TTC549 (cell line): ENCODE measurements at regions not wholly inside any gene's neighbourhood (a gene's known extent, or its start where the extent isn't known, plus 50 kb on each side); places are given as distances from the start of the nearest gene placed in this dataset.
"Not testable (repeated sequence)": the region's sequence is repeated elsewhere in the genome, so short reads cannot be mapped to it uniquely, and the experiment has no call there.

ENCODE experiments used
- FAIRE-seq: peaks from 2 replicates; lab custom pipeline; 2012; peaks lifted over from hg19 to GRCh38; lab: Jason Lieb, UNC

DNA sequence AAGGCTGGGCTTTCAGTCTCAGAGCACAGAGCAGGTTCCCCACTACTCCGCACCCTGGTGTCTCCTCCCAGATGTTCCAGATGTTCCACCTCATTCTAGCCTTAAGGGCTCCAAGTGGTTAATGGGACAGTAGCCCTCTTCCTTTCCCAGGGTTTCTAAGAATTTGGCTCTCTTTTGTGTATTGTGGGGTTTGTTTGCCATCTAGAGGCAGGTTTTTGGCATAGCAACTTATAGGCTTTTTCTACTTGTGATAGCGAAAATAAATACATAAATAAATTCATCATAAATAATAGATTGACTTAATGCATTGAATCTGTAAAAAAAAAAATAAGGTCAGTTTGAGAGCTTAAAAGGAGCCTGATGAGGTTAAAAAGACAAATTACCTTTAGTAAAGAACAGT is 86.1 kb upstream of the XKR3 start:
- peak; percentile 97 for FAIRE-seq

DNA sequence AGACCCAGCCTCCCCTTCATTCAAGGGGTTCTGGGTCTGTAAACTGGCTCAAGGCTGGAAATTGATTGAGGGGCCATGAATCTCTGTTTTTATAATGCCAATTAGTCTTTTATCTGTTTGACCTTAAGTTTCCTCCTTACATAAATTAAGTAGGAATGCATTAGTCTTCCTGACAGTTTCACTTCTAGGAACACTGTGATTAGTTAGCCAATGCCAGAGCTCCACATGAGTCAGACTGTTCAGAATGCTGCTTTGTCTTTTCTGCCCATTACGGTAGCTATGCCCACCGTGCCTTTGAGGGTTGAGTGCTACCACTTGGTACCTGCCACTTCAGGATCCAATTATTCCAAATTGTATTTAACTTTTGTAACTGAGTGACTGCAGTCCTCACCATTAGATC is 76.8 kb upstream of the XKR3 start:
- not testable (repeated sequence) for FAIRE-seq

DNA sequence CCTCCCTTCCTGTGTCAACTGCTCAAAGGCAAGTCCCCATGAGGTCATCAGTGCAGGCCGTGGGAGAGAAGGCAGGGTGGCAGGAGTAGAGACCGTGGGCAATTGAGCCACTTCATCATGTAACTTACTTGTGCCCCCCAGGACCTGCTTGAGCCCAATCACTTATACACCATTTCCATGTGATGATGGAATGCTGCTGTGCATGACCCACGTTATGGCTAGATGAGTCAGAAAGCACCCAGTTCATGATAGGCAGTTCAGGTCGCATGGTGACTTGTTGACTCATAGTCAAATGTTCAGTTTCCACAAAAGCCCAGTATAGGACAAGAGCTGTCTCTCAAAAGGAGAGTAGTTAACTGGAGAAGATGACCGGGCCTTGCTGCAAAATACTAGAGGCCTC is 76.4 kb upstream of the XKR3 start:
- FAIRE-seq = not testable (repeated sequence)

GRCh38 chr22:16899358-16899757 is 74.1 kb upstream of the XKR3 start:
- not testable (repeated sequence) for FAIRE-seq

DNA sequence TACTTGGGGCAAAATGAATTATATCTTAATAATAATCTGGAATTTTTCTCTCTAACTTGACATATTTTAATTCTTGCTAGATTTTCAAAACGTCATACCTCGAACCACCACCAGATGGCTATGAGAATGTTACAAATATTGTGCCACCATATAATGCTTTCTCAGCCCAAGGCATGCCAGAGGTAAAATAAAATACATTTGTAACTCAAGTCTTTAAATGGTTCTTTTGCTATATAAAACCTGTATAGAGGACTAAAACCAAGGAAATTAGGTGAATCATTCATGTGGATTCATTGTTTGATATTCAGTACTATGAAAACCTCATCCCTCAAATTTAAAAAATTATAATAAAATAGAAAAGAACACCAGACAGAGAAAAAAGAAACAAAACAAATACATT is 72.2 kb upstream of the XKR3 start:
- FAIRE-seq = not testable (repeated sequence)

DNA sequence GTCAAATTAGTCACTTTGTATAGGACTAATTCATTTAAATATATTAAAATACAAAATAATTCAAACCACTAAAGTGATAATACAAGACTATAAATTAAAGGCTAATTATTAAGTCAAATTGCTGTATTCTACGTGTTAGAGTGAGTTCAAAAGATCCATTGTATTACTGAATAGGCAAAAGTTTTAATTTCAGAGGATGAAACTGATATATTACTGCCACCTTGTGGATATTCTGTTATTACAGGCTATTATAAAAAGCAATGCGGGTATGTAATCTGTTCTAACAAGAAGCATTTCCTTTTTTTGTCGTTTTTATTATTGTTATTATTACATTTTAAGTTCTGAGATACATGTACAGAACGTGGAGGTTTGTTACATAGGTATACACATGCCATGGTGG is 66.7 kb upstream of the XKR3 start:
- FAIRE-seq = peak; percentile 95

DNA sequence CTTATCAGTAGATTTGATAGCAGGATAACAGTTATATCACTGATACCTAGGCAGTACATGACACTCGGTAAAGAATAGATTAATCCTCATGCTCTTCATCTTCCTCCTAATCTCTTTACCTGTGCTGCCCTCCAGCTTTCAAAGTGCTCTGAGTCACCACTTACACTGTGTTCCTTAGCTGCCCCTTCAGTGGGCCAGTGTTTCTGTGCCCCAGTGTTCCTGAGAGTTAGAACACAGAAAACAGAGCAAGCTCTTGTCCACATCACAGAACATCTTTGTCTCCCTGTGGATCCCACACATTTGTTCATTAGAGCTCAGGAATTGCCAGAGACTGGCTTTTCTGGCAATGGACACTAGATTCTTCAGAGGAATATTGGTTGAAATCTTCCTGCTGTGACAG is 51.1 kb upstream of the XKR3 start:
- not testable (repeated sequence) for FAIRE-seq
